GM21723 (cell line): ENCODE measurements at regions not wholly inside any gene's neighbourhood (a gene's known extent, or its start where the extent isn't known, plus 50 kb on each side); places are given as distances from the start of the nearest gene placed in this dataset.
"Not testable (repeated sequence)": the region's sequence is repeated elsewhere in the genome, so short reads cannot be mapped to it uniquely, and the experiment has no call there.

Experiments used
- ATAC-seq: cut with Tn5 transposase; IDR thresholded peaks from one replicate; pipeline ENCODE4 v1.9.1; 2021; ENCODE audit warnings: mild to moderate bottlenecking, moderate library complexity; ENCODE audit not compliant: unreplicated experiment

- ATAC-seq, result not testable (repeated sequence)
Observed at GRCh38 chr1:245102149-245102548, 52.6 kb upstream of the KIF26B start.

GRCh38 chr1:245099401-245099800, 55.4 kb upstream of the KIF26B start:
- no peak for ATAC-seq

- no peak for ATAC-seq
Observed at GRCh38 chr1:245098924-245099323, 55.9 kb upstream of the KIF26B start.

- no peak for ATAC-seq
Observed at GRCh38 chr1:245096311-245097066, 58.3 kb upstream of the KIF26B start.

GRCh38 chr1:245095903-245096302, 58.9 kb upstream of the KIF26B start:
- no peak for ATAC-seq

GRCh38 chr1:245094954-245095353, 59.8 kb upstream of the KIF26B start:
- ATAC-seq, result no peak

- ATAC-seq, result no peak
Observed at GRCh38 chr1:245094092-245094491, 60.7 kb upstream of the KIF26B start.

GRCh38 chr1:245092638-245092976, 62.2 kb upstream of the KIF26B start:
- no peak for ATAC-seq

- ATAC-seq, result no peak
Observed at GRCh38 chr1:245091818-245092637, 62.8 kb upstream of the KIF26B start.

- ATAC-seq, result no peak
Observed at GRCh38 chr1:245091171-245091621, 63.6 kb upstream of the KIF26B start.

- ATAC-seq, result no peak
Observed at GRCh38 chr1:245090491-245091090, 64.2 kb upstream of the KIF26B start.

- no peak for ATAC-seq
Observed at GRCh38 chr1:245087723-245088122, 67.1 kb upstream of the KIF26B start.

GRCh38 chr1:245086389-245086969, 68.3 kb upstream of the KIF26B start:
- no peak for ATAC-seq

GRCh38 chr1:245085508-245086095, 69.2 kb upstream of the KIF26B start:
- ATAC-seq, result peak; percentile 95

- ATAC-seq, result no peak
Observed at GRCh38 chr1:245084551-245084950, 70.2 kb upstream of the KIF26B start.

GRCh38 chr1:245079021-245079609, 75.7 kb upstream of the KIF26B start:
- ATAC-seq, result no peak

GRCh38 chr1:245074898-245075297, 79.9 kb upstream of the KIF26B start:
- ATAC-seq, result no peak

GRCh38 chr1:245074232-245074747, 80.5 kb upstream of the KIF26B start:
- no peak for ATAC-seq

- ATAC-seq, result no peak
Observed at GRCh38 chr1:245070836-245071615, 83.8 kb upstream of the KIF26B start.

GRCh38 chr1:245067257-245067656, 87.5 kb upstream of the KIF26B start:
- no peak for ATAC-seq
